GM12878 (cell line): ENCODE measurements at regions not wholly inside any gene's neighbourhood (a gene's known extent, or its start where the extent isn't known, plus 50 kb on each side); places are given as distances from the start of the nearest gene placed in this dataset.

Experiments
- ATAC-seq: fragments of 200-7000 bp; cut with Tn5 transposase; 3 replicates; pipeline ENCODE4 v1.9.1; 2020; ENCODE audit warnings: mild to moderate bottlenecking, moderate library complexity
- BruUV-seq: library from RNA; stranded (reverse); fragments of 400-500 nt; replicated peaks from 2 replicates; lab custom pipeline; 2021; lab: Mats Ljungman, UMichigan
- CTCF ChIA-PET: fragments of 300-600 bp; sonication (Branson Sonifier 250); formaldehyde crosslinking; extraction: SDS; loops from one replicate; lab custom pipeline; 2021; ENCODE audit warnings: inconsistent platforms; lab: Yijun Ruan, JAX
- POLR2A ChIA-PET: fragments of 350-600 bp; formaldehyde crosslinking; extraction: SDS; loops from one replicate; lab custom pipeline; 2021; ENCODE audit warnings: inconsistent platforms; lab: Charles Lee
- RAD21 ChIA-PET: fragments of 300-600 bp; sonication (Branson Sonifier 250); formaldehyde crosslinking; loops from one replicate; lab custom pipeline; 2023; ENCODE audit warnings: antibody characterized with exemption; ENCODE audit not compliant: unreplicated experiment; lab: Charles Lee
- SMC1A ChIA-PET: fragments of 300-600 bp; sonication (Branson Sonifier 250); formaldehyde crosslinking; loops from one replicate; lab custom pipeline; 2023; ENCODE audit not compliant: unreplicated experiment, uncharacterized antibody; lab: Charles Lee
- DNase-seq: peaks from one replicate; pipeline ENCODE4 v3.0.0-alpha.2; 2011; ENCODE audit warnings: low read depth, low spot score
- FAIRE-seq: peaks from 3 replicates; lab custom pipeline; 2011; peaks lifted over from hg19 to GRCh38; lab: Jason Lieb, UNC
- H2AFZ ChIP-seq: 2 replicates; pipeline ENCODE4 v1.6.0; 2011; ENCODE audit warnings: low read depth, low read length, control low read depth; ENCODE audit not compliant: control insufficient read depth
- H3K27ac ChIP-seq: 2 replicates; pipeline ENCODE4 v1.5.1; 2011; ENCODE audit warnings: control low read depth; ENCODE audit not compliant: control insufficient read depth, insufficient read depth
- H3K27me3 ChIP-seq, 2 experiments: replicated peaks in 1 of 2; 2 replicates each; pipeline versions ENCODE4 v1.6.0 to v1.6.1; 2011; ENCODE audit warnings: low read length in 1 of 2; ENCODE audit not compliant: control insufficient read depth in 2 of 2, insufficient read depth in 2 of 2
- H3K36me3 ChIP-seq, 2 experiments: 2 replicates each; pipeline ENCODE4 v1.5.1; 2011; ENCODE audit warnings: low read length in 1 of 2; ENCODE audit not compliant: control insufficient read depth in 2 of 2, insufficient read depth in 2 of 2
- H3K4me1 ChIP-seq: 2 replicates; pipeline ENCODE4 v1.6.1; 2011; ENCODE audit warnings: mild to moderate bottlenecking, low read length, moderate library complexity, mixed read lengths; ENCODE audit not compliant: control insufficient read depth, insufficient read depth
- H3K4me2 ChIP-seq: 2 replicates; pipeline ENCODE4 v1.6.0; 2011; ENCODE audit warnings: control low read depth; ENCODE audit not compliant: control insufficient read depth, insufficient read depth
- H3K4me3 ChIP-seq: fragments of 200-600 bp; sonication (generic); 2 replicates; pipeline ENCODE4 v1.5.1; 2016
- H3K79me2 ChIP-seq: 2 replicates; pipeline ENCODE4 v1.6.0; 2011; ENCODE audit warnings: low read length; ENCODE audit not compliant: control insufficient read depth, insufficient read depth
- H3K9ac ChIP-seq: 2 replicates; pipeline ENCODE4 v1.8.0; 2011; ENCODE audit warnings: low read length, control low read depth, mixed read lengths; ENCODE audit not compliant: control insufficient read depth, insufficient read depth
- H3K9me3 ChIP-seq: replicated peaks from 3 replicates; pipeline ENCODE4 v1.5.1; 2011; ENCODE audit warnings: mild to moderate bottlenecking, low read length; ENCODE audit not compliant: control insufficient read depth, insufficient read depth
- H4K20me1 ChIP-seq: 2 replicates; pipeline ENCODE4 v1.6.0; 2011; ENCODE audit not compliant: control insufficient read depth, insufficient read depth
- CTCF ChIP-seq, 3 experiments: IDR thresholded peaks in 2 of 3; conservative IDR thresholded peaks in 1 of 3; 2 replicates each; pipeline ENCODE4 v1.5.1; 2011; ENCODE audit warnings: low read depth in 3 of 3, low read length in 3 of 3, mild to moderate bottlenecking in 3 of 3, control low read depth in 2 of 3, moderate library complexity in 2 of 3, inconsistent platforms in 1 of 3, mixed read lengths in 1 of 3; ENCODE audit not compliant: control insufficient read depth in 2 of 3, insufficient read depth in 1 of 3; ENCODE audit errors: extremely low read depth in 1 of 3
- MXI1 ChIP-seq: fragments of 150-350 bp; IDR thresholded peaks from 2 replicates; pipeline ENCODE4 v1.6.1; 2011; ENCODE audit warnings: low read depth, mild to moderate bottlenecking, inconsistent platforms, low read length, improper control_type of control experiment
- RUNX3 ChIP-seq: IDR thresholded peaks from 2 replicates; pipeline ENCODE4 v1.6.1; 2012; ENCODE audit warnings: low read length, inconsistent platforms
- WGBS: methylation state at CpG from one replicate; pipeline ENCODE4 v1.1.6; 2016; ENCODE audit warnings: low lambda C conversion rate; ENCODE audit not compliant: insufficient replicate concordance, insufficient coverage; ENCODE audit errors: missing lambda C conversion rate; 5-methylcytosine and 5-hydroxymethylcytosine counted together
- in situ Hi-C: fragments of 300-500 bp; cut with MboI; formaldehyde crosslinking; loops from 9 replicates; pipeline ENCODE4 v1.14.3; 2018; ENCODE audit warnings: mixed read lengths
- intact Hi-C: fragments of 100-400 bp; cut with micrococcal nuclease; formaldehyde crosslinking; loops from one replicate; pipeline ENCODE4 v1.14.2; 2022; ENCODE audit not compliant: unreplicated experiment

GRCh38 chr14:97251491-97252155 lies 454.4 kb downstream of the VRK1 start:
- Histone ChIP-seq H3K36me3 (no peaks in the 10 kb centered on the region), H3K27ac (no peak overlapping the region), H2AFZ (no peak overlapping the region), H3K27me3 (no peaks in the 10 kb centered on the region), H3K9ac (no peak overlapping the region), H3K79me2 (no peaks in the 10 kb centered on the region), H3K4me3 (no peak overlapping the region), H4K20me1 (no peaks in the 10 kb centered on the region), H3K9me3 (no peaks in the 10 kb centered on the region; the same call in 2 of the 3 replicates), H3K4me2 (no peak overlapping the region), H3K4me1 (peaks cover 10% of the 10 kb centered on the region; the same call in 1 of the 2 replicates)
- no TSS peak for BruUV-seq
- ATAC-seq (peak; percentile 63), DNase-seq (no peak), FAIRE-seq (no peak)
- intact Hi-C loops (loop anchor here (5.0 kb wide), 1 partner anchor 64 kb away; no protein-coding TSS in a partner anchor), in situ Hi-C loops (no loop called here)
- CTCF ChIA-PET, result interaction anchor here (1.1 to 1.3 kb wide), 3 partner anchors 19 to 337 kb away, joined by 3 read pairs; no protein-coding TSS in a partner anchor
- SMC1A ChIA-PET, result interaction anchor here (0.9 to 1.4 kb wide), 5 partner anchors 12 to 131 kb away, joined by 3 to 4 read pairs (median 3); no protein-coding TSS in a partner anchor
- POLR2A ChIA-PET, result interaction anchor here (0.7 kb wide), 1 partner anchor 76 kb away, joined by 3 read pairs; no protein-coding TSS in a partner anchor
- WGBS, result 3% methylated on average over 9 of the region's 9 CpGs
- RAD21 ChIA-PET, result interaction anchor here (1.0 kb wide), 1 partner anchor 66 kb away, joined by 3 read pairs; no protein-coding TSS in a partner anchor
- TF ChIP-seq CTCF (IDR thresholded peaks at IDR 0.05 in 2 of 3, conservative IDR thresholded peaks at IDR 0.05 in 1 of 3; ENCODE audit: control insufficient read depth in 2 of 3, extremely low read depth in 1 of 3, insufficient read depth in 1 of 3, low read depth in 3 of 3, low read length in 3 of 3) (peak in 2 of 3 experiments; percentile 7 to 8; a peak in 1 of 6 replicates), RUNX3 (peak; percentile 61), MXI1 (no peak)
